SH-SY5Y (cell line): ENCODE measurements at regions not wholly inside any gene's neighbourhood (a gene's known extent, or its start where the extent isn't known, plus 50 kb on each side); places are given as distances from the start of the nearest gene placed in this dataset.

Experiments used
- GATA2 ChIP-seq: IDR thresholded peaks from 2 replicates; pipeline ENCODE4 v1.6.1; 2011; ENCODE audit warnings: mild to moderate bottlenecking, low read depth, low read length
- GATA3 ChIP-seq: IDR thresholded peaks from 2 replicates; pipeline ENCODE4 v1.6.1; 2011; ENCODE audit warnings: low read depth, mild to moderate bottlenecking, low read length, moderate library complexity

- no peak for TF ChIP-seq GATA3
- TF ChIP-seq GATA2, result no peak
Observed at GRCh38 chr1:172979828-172980227, 70.9 kb downstream of the TNFSF18 start.
